Cardiac septum (tissue), 1 donor: ENCODE measurements at regions not wholly inside any gene's neighbourhood (a gene's known extent, or its start where the extent isn't known, plus 50 kb on each side); places are given as distances from the start of the nearest gene placed in this dataset.

Source experiments
- DNase-seq: peaks from one replicate; pipeline ENCODE4 v3.0.0-alpha.2; 2020; ENCODE audit warnings: low spot score
- intact Hi-C: fragments of 100-400 bp; cut with DNase I; formaldehyde crosslinking; loops from one replicate; pipeline ENCODE4 v1.14.0; 2022
- donor health status: DM: no; HTN: no; CAD: no.

DNA sequence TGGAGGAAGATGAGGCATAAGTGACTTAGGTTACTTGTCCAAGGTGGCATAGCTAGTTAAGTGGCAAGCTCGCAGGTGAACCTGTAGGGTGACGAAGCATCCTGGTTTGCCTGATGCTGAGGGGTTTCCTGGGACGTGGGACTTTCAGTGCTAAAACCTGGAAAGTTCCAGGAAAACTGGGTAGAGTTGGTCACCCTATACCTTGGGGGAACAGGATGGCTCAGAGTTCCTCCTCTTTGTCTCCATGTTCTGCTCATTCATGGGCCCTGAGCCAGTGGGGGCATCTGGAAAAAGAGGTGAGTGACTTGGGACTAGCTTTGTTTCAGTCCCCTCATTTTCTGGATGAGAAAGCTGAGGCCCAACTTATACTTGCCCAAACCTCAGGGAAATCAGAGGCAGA is 268.0 kb upstream of the N4BP1 start:
- intact Hi-C loops: no loop called here
- no peak for DNase-seq

- intact Hi-C loops: no loop called here
- no peak for DNase-seq
Observed at GRCh38 chr16:48870141-48870540, 260.2 kb upstream of the N4BP1 start.

DNA sequence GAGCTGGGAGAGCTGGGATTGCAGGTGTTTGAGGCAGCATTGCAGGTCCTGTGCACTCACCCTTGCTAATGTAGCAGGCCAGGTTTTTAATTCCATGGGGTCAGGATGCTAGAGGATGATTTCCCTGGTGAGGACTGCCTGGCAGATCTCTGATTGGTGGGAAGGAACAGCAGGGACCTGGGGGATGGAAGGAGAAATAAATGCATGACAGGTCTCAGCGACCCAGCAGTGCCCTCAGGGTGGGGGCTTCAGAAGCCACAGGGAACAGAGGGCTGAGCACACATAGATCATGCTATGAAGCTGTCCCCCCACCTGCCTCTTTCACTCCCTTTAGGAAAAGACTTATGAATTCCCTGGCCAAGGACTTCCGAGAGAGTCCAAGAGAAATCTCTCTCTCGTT is 255.5 kb upstream of the N4BP1 start:
- DNase-seq: no peak
- intact Hi-C loops: no loop called here

- intact Hi-C loops: no loop called here
- no peak for DNase-seq
Observed at GRCh38 chr16:48864055-48864454, 254.1 kb upstream of the N4BP1 start.

DNA sequence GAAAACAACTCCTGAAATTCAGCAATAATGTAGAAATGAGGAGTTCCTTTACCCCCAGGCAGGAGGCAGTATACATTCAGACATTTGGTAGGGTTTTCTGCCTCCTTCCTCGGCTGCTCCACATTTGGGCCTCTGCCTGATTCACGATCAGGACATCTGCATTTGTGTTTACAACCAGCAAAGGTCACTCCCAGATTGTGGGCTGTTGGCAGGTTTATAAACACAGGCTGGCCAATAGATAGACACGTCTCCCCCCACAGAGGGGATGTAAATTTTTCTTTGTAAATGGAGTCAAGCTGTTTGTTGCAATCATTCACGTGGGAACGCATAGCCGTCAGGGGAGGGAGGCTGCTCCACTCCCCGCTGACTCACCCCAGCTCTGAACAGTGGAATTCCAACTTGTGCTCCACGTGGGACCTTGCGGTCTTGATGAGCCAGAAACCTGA is 252.1 kb upstream of the N4BP1 start:
- DNase-seq: no peak
- intact Hi-C loops: no loop called here

GRCh38 chr16:48860341-48860740 is 250.4 kb upstream of the N4BP1 start:
- intact Hi-C loops: no loop called here
- no peak for DNase-seq

DNA sequence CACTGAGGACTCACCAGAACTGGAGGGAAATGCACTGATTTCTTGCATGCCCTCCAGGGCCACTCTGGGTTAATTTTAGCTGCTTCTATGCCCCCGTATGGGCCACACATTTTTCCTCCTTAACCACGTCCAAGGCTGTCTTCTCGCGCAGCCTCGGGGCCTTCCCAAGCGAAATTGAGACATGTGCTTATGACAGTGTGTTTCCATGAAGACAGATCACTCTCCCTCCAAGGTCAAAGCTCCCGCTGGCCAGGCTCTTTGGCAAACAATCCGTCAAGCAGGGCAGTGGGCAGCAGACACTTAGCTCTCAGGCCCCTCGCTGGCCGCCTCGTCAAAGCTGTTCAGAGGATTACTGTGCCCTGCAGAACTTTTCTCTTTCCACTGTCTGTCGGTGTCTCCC is 243.0 kb upstream of the N4BP1 start:
- intact Hi-C loops: no loop called here
- no peak for DNase-seq

DNA sequence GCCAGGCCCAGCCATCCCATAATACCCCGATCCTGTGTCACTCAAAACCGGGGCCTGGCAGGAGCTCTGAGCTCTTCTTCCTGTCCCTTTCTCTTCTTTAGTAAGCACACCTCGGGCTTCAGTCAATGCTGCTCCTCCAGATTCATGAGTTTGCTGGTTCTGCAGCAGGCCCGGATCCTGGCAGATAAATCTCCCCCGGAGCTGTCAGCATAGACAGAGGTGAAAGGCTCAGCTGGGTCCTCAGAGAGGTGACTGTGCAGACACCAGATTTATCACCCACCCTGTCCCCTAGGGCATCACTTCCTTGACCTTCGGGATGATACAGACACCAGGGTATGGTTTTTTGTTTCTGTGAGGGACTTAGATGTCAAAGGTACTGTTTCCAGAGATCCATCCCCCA is 242.5 kb upstream of the N4BP1 start:
- intact Hi-C loops: no loop called here

GRCh38 chr16:48850097-48850770 is 240.3 kb upstream of the N4BP1 start:
- DNase-seq: no peak
- intact Hi-C loops: no loop called here

More for the DNA sequence above, 242.5 kb upstream of the N4BP1 start:
- no peak for DNase-seq

- intact Hi-C loops: no loop called here
- no peak for DNase-seq
Observed at GRCh38 chr16:48846277-48846676, 236.3 kb upstream of the N4BP1 start.

GRCh38 chr16:48845261-48845660 is 235.3 kb upstream of the N4BP1 start:
- intact Hi-C loops: no loop called here
- DNase-seq: no peak

DNA sequence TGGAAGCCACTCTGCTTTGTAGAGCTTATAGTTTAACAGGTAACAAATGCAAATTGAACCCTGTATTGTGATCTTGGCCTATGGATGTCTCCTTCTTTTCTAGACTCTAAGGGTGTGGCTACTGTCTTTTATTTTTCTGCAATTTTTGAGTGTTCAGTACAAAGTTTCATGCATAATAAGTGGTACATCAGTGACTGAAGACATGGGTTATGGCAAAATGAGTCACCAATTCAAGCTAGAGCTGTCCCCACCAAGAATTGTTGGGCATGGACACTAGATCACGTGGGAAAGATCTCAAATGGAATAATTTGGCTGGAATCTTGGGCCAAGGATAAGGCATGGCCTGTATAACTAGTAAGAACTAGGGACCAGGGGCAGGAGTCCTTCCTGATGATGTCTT is 228.4 kb upstream of the N4BP1 start:
- intact Hi-C loops: no loop called here
- DNase-seq: no peak

DNA sequence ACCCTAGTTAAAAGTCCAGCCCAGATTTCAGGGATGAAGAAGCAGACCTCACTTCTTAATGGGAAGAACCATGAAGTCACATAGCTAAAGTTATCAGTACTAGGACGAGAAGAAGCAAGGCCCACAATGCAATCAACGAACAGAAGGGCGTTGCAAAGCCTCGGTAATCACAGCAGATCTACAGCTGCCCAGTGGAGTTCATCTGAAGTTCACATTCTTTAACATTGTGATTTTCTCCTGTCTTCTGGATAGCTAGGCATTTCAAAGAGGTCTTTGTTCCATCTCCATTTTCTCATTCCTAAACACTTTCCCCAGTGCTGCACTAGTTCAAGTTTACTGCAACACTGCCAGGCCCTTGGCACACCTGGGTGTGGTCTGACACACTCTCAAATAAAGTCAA is 226.7 kb upstream of the N4BP1 start:
- no peak for DNase-seq
- intact Hi-C loops: no loop called here

GRCh38 chr16:48836067-48836466 is 226.1 kb upstream of the N4BP1 start:
- no peak for DNase-seq
- intact Hi-C loops: no loop called here

- no peak for DNase-seq
- intact Hi-C loops: no loop called here
Observed at GRCh38 chr16:48834576-48834975, 224.6 kb upstream of the N4BP1 start.

GRCh38 chr16:48833461-48833860 is 223.5 kb upstream of the N4BP1 start:
- intact Hi-C loops: no loop called here
- DNase-seq: no peak

- intact Hi-C loops: no loop called here
- no peak for DNase-seq
Observed at GRCh38 chr16:48831076-48831722, 221.2 kb upstream of the N4BP1 start.

GRCh38 chr16:48829336-48830310 is 219.6 kb upstream of the N4BP1 start:
- no peak for DNase-seq
- intact Hi-C loops: no loop called here

DNA sequence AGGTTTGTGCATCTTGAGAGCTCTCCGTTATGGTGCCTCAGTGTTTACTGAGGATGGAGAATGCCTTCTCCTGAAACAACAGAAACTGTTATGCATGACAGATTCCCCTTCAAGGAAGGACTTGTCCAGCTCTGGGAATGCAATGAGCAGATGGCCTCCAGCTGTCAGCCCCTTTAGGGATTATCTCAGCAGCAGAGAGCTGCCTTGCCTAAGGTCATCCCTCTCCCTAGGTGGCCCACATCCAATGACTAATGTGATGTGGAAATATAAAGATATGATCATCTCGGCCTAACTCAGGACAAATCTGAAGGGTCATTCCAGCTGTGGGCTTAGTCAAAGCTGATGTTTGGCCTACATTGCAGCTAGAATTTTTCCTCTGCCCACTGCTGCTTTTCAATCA is 214.3 kb upstream of the N4BP1 start:
- intact Hi-C loops: no loop called here
- no peak for DNase-seq

DNA sequence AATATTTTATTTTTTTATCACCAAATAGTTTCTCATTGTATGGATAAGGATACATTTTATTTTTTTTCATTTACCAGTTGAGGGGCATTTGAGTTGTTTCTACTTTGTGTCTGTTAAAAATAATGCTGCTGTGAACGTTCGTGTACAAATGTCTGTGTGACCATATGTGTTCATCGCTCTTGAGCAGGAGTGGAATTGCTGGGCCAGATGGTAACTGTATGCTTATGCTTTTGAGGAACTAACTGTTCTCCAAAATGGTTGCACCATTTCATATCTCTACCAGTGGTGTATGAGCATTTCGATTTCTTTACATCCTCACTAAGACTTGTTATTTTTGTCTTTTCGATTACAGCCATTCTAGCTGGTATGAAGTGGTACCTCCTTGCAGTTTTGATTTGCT is 212.5 kb upstream of the N4BP1 start:
- intact Hi-C loops: no loop called here
- no peak for DNase-seq

DNA sequence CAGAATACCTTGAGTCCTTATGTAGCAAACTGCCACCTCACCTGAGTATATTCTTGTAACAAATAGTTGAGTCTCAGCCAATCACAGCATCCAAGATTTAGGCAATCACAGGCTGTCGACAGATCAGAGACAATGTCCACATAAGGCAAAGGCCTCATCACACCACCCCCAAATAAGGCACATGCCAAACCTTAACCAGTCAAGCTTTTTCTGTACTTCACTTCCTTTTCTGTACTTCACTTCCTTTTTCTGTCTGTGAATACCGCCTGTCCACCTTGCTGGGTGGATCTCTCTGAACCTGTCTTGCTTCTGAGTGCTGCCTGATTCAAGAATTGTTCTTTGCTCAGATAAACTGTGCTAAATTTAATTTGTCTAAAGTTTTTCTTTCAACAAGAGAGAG is 210.4 kb upstream of the N4BP1 start:
- intact Hi-C loops: no loop called here
- no peak for DNase-seq
